ENCODE measurements at regions not wholly inside any gene's neighbourhood (a gene's known extent, or its start where the extent isn't known, plus 50 kb on each side); places are given as distances from the start of the nearest gene placed in this dataset.

GRCh38 chr1:80818211-80818610 is 982.5 kb upstream of the ADGRL2 start:
- intact Hi-C loops (cut with DNase I), result no loop called here
- Histone ChIP-seq H3K36me3 (no peaks in the 10 kb centered on the region), H3K27ac (no peak overlapping the region), H3K4me1 (no peaks in the 10 kb centered on the region), H3K9me3 (no peaks in the 10 kb centered on the region), H3K27me3 (no peaks in the 10 kb centered on the region), H3K4me3 (no peak overlapping the region)
- DNase-seq, result no peak
- TF ChIP-seq POLR2AphosphoS5 (IDR thresholded peaks at IDR 0.05), result no peak
- no peak for TF ChIP-seq CTCF (IDR thresholded peaks at IDR 0.05)
- no peak for TF ChIP-seq POLR2A (IDR thresholded peaks at IDR 0.05)
- no peak for TF ChIP-seq EP300 (IDR thresholded peaks at IDR 0.05)
- 59 to 72% methylated on average over 1 of the region's 1 CpG for WGBS, 2 donors

GRCh38 chr1:80807981-80808380 is 992.8 kb upstream of the ADGRL2 start:
- Histone ChIP-seq H3K4me3 (no peak overlapping the region), H3K27me3 (no peaks in the 10 kb centered on the region), H3K4me1 (no peaks in the 10 kb centered on the region), H3K27ac (no peak overlapping the region), H3K9me3 (no peaks in the 10 kb centered on the region), H3K36me3 (no peaks in the 10 kb centered on the region)
- WGBS, 2 donors, result 56 to 68% methylated on average over 2 of the region's 2 CpGs
- TF ChIP-seq POLR2A (IDR thresholded peaks at IDR 0.05) (no peak), CTCF (IDR thresholded peaks at IDR 0.05) (no peak), EP300 (IDR thresholded peaks at IDR 0.05) (no peak), POLR2AphosphoS5 (IDR thresholded peaks at IDR 0.05) (no peak)
- DNase-seq, result no peak
- intact Hi-C loops (cut with DNase I), result no loop called here

- no peaks in the 10 kb centered on the region for H3K27me3 ChIP-seq
- 74 to 92% methylated on average over 2 of the region's 2 CpGs for WGBS, 2 donors
- H3K27ac ChIP-seq, result no peak overlapping the region
- H3K4me1 ChIP-seq, result no peaks in the 10 kb centered on the region
- H3K4me3 ChIP-seq, result no peak overlapping the region
- no peak for DNase-seq
- TF ChIP-seq CTCF (IDR thresholded peaks at IDR 0.05) (no peak), EP300 (IDR thresholded peaks at IDR 0.05) (no peak), POLR2AphosphoS5 (IDR thresholded peaks at IDR 0.05) (no peak), POLR2A (IDR thresholded peaks at IDR 0.05) (no peak)
- intact Hi-C loops (cut with DNase I), result no loop called here
- H3K9me3 ChIP-seq, result no peaks in the 10 kb centered on the region
- H3K36me3 ChIP-seq, result no peaks in the 10 kb centered on the region
Observed at GRCh38 chr1:80806431-80806830, 994.3 kb upstream of the ADGRL2 start.

GRCh38 chr1:80801695-80802094 is 999.0 kb upstream of the ADGRL2 start:
- Histone ChIP-seq H3K4me1 (no peaks in the 10 kb centered on the region), H3K4me3 (no peak overlapping the region), H3K9me3 (no peaks in the 10 kb centered on the region), H3K27me3 (no peaks in the 10 kb centered on the region), H3K36me3 (no peaks in the 10 kb centered on the region), H3K27ac (no peak overlapping the region)
- DNase-seq, result no peak
- no peak for TF ChIP-seq POLR2A (IDR thresholded peaks at IDR 0.05)
- TF ChIP-seq EP300 (IDR thresholded peaks at IDR 0.05), result no peak
- no peak for TF ChIP-seq POLR2AphosphoS5 (IDR thresholded peaks at IDR 0.05)
- TF ChIP-seq CTCF (IDR thresholded peaks at IDR 0.05), result no peak
- intact Hi-C loops (cut with DNase I), result no loop called here

- 13 to 55% methylated on average over 2 of the region's 2 CpGs for WGBS, 2 donors
Observed at GRCh38 chr1:80799457-80799856, 1001.3 kb upstream of the ADGRL2 start.

More at GRCh38 chr1:80799457-80799856, 1001.3 kb upstream of the ADGRL2 start:
- Histone ChIP-seq H3K27ac (no peak overlapping the region), H3K36me3 (no peaks in the 10 kb centered on the region), H3K9me3 (no peaks in the 10 kb centered on the region), H3K27me3 (no peaks in the 10 kb centered on the region), H3K4me3 (no peak overlapping the region), H3K4me1 (no peaks in the 10 kb centered on the region)
- intact Hi-C loops (cut with DNase I), result no loop called here
- TF ChIP-seq EP300 (IDR thresholded peaks at IDR 0.05) (no peak), CTCF (IDR thresholded peaks at IDR 0.05) (no peak), POLR2AphosphoS5 (IDR thresholded peaks at IDR 0.05) (no peak), POLR2A (IDR thresholded peaks at IDR 0.05) (no peak)
- no peak for DNase-seq

Data from sigmoid colon (tissue), 6 donors.